Tibial artery (tissue), 4 donors: ENCODE measurements at regions not wholly inside any gene's neighbourhood (a gene's known extent, or its start where the extent isn't known, plus 50 kb on each side); places are given as distances from the start of the nearest gene placed in this dataset.
"Not testable (repeated sequence)": the region's sequence is repeated elsewhere in the genome, so short reads cannot be mapped to it uniquely, and the experiment has no call there.

Experiments used
- DNase-seq, 2 donors: peaks; one replicate each; pipeline ENCODE4 v3.0.0-alpha.2; 2019
- H3K27ac ChIP-seq, 2 donors: fragments of 200-600 bp; sonication (generic) in 1 of 2; 1 replicate in 1 of 2; 2 replicates in 1 of 2; pipeline ENCODE4 v1.5.1; 2018 to 2019; ENCODE audit warnings: mild to moderate bottlenecking in 1 of 2
- H3K27me3 ChIP-seq, 2 donors: fragments of 200-600 bp; sonication (generic) in 1 of 2; one replicate each; pipeline versions ENCODE4 v1.5.1 to v1.6.0; 2016 to 2019
- H3K36me3 ChIP-seq, 3 donors: fragments of 200-600 bp; sonication (generic) in 2 of 3; one replicate each; pipeline ENCODE4 v1.5.1; 2016 to 2019; ENCODE audit warnings: mild to moderate bottlenecking in 2 of 3
- H3K4me1 ChIP-seq, 4 donors: fragments of 200-600 bp; sonication (generic) in 2 of 4; 1 replicate in 3 of 4; 2 replicates in 1 of 4; pipeline ENCODE4 v1.5.1; 2016 to 2019
- H3K4me3 ChIP-seq, 2 donors: fragments of 200-600 bp; sonication (generic) in 1 of 2; 1 replicate in 1 of 2; 2 replicates in 1 of 2; pipeline ENCODE4 v1.5.1; 2018 to 2019; ENCODE audit warnings: mild to moderate bottlenecking in 2 of 2
- H3K9me3 ChIP-seq, 3 donors: fragments of 200-600 bp; sonication (generic) in 1 of 3; one replicate each; pipeline ENCODE4 v1.5.1; 2016 to 2019
- CTCF ChIP-seq, 2 experiments: fragments of 200-600 bp in 1 of 2; fragments of 450-650 bp in 1 of 2; IDR thresholded peaks; one replicate each; pipeline ENCODE4 v1.5.1; 2017 to 2019; ENCODE audit warnings: antibody characterized with exemption in 2 of 2, mild to moderate bottlenecking in 1 of 2, moderate library complexity in 1 of 2
- intact Hi-C: fragments of 100-400 bp; cut with DNase I; formaldehyde crosslinking; loops from one replicate; pipeline ENCODE4 v1.15.0; 2023; ENCODE audit warnings: low total_unique reads

GRCh38 chr9:81308404-81308803 is 380.9 kb downstream of the TLE1 start:
- H3K36me3 ChIP-seq: no peaks in the 10 kb centered on the region
- no peak for TF ChIP-seq CTCF (IDR thresholded peaks at IDR 0.05)
- no peak for DNase-seq
- H3K4me1 ChIP-seq: no peaks in the 10 kb centered on the region
- H3K27ac ChIP-seq: no peak overlapping the region
- no peak overlapping the region for H3K4me3 ChIP-seq
- H3K27me3 ChIP-seq: no peaks in the 10 kb centered on the region
- no peaks in the 10 kb centered on the region for H3K9me3 ChIP-seq
- intact Hi-C loops: no loop called here

GRCh38 chr9:81307791-81308190 is 381.6 kb downstream of the TLE1 start:
- H3K36me3 ChIP-seq, intact Hi-C loops, H3K4me1 ChIP-seq, DNase-seq, H3K4me3 ChIP-seq, H3K9me3 ChIP-seq, H3K27me3 ChIP-seq, H3K27ac ChIP-seq: not testable (repeated sequence)

GRCh38 chr9:81305561-81306182 is 383.7 kb downstream of the TLE1 start:
- Histone ChIP-seq H3K4me1 (no peaks in the 10 kb centered on the region), H3K9me3 (no peaks in the 10 kb centered on the region), H3K27me3 (no peaks in the 10 kb centered on the region), H3K27ac (no peak overlapping the region), H3K4me3 (no peak overlapping the region), H3K36me3 (no peaks in the 10 kb centered on the region)
- TF ChIP-seq CTCF (IDR thresholded peaks at IDR 0.05): no peak
- no peak for DNase-seq
- intact Hi-C loops: no loop called here

GRCh38 chr9:81303658-81304057 is 385.7 kb downstream of the TLE1 start:
- Histone ChIP-seq H3K9me3 (peaks cover 0 to 5% (median 5%) of the 10 kb centered on the region in 3 donors), H3K27ac (no peak overlapping the region), H3K4me3 (no peak overlapping the region), H3K27me3 (no peaks in the 10 kb centered on the region), H3K36me3 (no peaks in the 10 kb centered on the region), H3K4me1 (no peaks in the 10 kb centered on the region)
- TF ChIP-seq CTCF (IDR thresholded peaks at IDR 0.05): no peak
- intact Hi-C loops: no loop called here
- no peak for DNase-seq

GRCh38 chr9:81293651-81294050 is 395.7 kb downstream of the TLE1 start:
- peaks cover 0 to 5% of the 10 kb centered on the region in 2 donors for H3K27me3 ChIP-seq
- H3K36me3 ChIP-seq: no peaks in the 10 kb centered on the region
- intact Hi-C loops: no loop called here
- no peak for DNase-seq
- H3K4me3 ChIP-seq: no peak overlapping the region
- peaks cover 0 to 3% (median 0%) of the 10 kb centered on the region in 4 donors for H3K4me1 ChIP-seq
- TF ChIP-seq CTCF (IDR thresholded peaks at IDR 0.05): no peak
- peaks cover 0 to under 1% (median 0%) of the 10 kb centered on the region in 3 donors for H3K9me3 ChIP-seq
- no peak overlapping the region for H3K27ac ChIP-seq

- Histone ChIP-seq H3K27me3 (peaks cover 0 to 5% of the 10 kb centered on the region in 2 donors), H3K4me3 (no peak overlapping the region), H3K9me3 (no peaks in the 10 kb centered on the region), H3K4me1 (peaks cover 0 to 3% (median 0%) of the 10 kb centered on the region in 4 donors), H3K27ac (no peak overlapping the region), H3K36me3 (no peaks in the 10 kb centered on the region)
- intact Hi-C loops: no loop called here
- DNase-seq: no peak
- TF ChIP-seq CTCF (IDR thresholded peaks at IDR 0.05): no peak
These were observed 397.1 kb downstream of the TLE1 start for GRCh38 chr9:81292056-81292805.
